ENCODE measurements at regions not wholly inside any gene's neighbourhood (a gene's known extent, or its start where the extent isn't known, plus 50 kb on each side); places are given as distances from the start of the nearest gene placed in this dataset.
A peak's percentile ranks its signal among the peaks of the same experiment; 100 is the strongest.

DNA sequence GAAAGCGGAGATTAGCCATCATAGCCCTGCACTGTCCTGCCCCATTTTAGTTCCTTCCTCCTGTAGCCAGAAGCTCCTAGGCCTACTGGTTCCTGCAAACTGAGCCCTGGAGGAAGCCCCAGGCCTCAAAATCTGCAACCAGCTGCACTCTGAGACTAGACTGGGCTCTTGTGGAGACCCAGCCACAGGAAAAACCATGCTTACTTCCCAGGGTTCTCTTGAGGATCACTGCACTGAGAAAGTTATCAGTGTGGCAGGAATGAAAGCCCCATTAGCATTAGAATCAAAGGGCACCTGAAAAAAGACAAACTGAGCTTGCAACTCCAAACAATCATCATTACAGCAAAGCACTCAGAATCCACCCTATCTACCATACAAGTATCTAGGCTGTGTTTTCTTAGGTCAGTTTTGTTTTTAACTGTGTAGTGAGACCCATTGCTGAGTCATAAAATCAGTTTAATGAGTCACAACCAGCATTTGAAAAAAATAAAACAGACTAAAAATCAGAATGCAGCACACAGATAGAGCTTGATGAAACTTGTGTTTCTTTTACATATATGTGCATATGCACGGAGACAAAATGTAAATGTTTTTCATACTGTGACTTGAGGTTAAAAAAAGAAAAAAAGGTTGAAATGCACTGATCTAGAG is 91.0 kb downstream of the UNC5CL start:
- peak; percentile 52 for DNase-seq (ENCODE audit: low read depth)
- H3K4me3 ChIP-seq (ENCODE audit: low read depth, low read length): no peak overlapping the region

DNA sequence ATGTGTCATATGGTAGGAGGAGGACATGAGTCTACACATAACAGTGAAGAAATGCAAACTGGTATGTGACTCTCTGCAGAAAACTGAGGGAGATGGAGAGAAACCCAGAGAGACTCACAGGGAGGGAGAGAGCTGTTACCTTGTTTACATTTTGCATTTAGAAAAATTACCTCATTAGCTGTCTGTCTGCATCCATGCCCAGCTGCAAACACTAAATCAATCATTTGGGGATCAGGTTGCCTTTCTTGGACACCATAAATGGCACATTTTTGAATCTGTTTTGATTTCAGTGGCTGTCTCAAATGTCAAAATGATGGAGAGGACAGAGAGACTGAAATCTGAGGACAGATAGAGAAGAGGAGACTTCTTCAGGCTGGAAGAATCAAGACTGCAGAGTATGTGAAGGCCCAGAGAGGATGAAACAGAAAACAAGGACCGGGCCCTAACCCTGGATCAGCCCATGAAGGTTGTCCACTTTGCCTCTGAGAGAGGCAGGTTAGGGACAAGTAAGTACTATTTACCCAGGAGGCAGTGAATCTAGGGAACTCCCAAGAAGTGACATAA is 92.2 kb downstream of the UNC5CL start:
- H3K4me3 ChIP-seq (ENCODE audit: low read depth, low read length): no peak overlapping the region
- DNase-seq (ENCODE audit: low read depth): no peak

DNA sequence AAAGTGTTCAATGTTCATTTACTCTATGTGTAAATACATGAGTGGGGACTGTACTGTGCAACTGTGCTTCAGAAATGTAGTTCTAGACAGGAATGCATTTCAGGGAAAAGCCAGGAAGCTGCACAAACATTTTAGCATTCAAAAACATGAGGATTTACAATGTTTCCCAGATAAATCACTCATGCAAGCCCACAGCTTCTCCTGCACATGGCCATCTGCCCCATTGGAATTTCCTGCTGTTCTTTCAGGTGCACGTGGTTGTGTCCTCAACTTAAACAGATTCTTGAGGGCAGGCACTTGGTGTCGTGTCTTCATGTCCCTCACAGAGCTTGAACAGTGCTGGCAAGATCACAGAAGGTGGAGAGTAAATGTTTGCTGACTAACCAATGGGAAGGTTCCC is 101.5 kb downstream of the UNC5CL start:
- no peak for DNase-seq (ENCODE audit: low read depth)

DNA sequence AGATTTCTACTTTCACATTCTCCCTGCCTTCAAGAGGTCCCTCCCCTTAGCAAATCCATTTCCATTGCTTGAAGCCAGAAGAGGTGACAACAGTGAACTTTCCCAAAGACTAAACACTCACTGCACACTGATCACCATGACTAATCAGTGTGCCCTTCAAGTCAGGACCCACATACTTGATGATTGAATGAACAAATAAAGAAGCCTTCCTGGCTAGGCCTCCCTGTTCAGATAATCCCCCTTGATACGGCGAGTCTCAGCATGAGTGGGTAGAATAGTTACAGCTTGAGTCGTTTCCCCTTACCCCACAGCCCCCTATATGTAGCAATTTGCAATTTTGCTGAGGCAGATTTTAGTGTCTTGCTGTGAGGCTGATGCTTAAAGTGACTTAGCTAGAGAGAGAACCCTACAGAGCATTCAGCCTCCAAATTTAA is 102.2 kb downstream of the UNC5CL start:
- peak; percentile 92 for DNase-seq (ENCODE audit: low read depth)
- H3K4me3 ChIP-seq (ENCODE audit: low read depth, low read length): no peak overlapping the region

More for the DNA sequence above, 101.5 kb downstream of the UNC5CL start:
- no peak overlapping the region for H3K4me3 ChIP-seq (ENCODE audit: low read depth, low read length)

DNA sequence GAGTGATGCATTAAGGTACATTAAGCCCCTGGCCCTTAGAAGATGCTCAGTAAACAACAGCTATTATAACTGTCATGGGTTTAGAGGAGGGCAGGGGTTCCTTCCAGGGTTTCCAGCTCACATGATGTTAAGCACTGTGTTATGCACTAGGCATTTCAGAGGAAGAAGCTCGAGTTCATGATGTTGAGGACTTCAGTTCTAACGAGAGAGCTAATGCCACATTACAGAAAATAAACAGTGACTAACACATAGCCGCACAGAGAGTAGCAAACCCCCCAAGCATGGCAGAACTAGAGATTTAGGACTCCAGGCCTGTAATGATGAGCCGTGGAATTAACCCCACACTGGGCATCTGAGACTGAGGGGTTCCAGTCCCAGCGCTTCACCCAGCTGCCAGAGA is 105.2 kb downstream of the UNC5CL start:
- no peak for DNase-seq (ENCODE audit: low read depth)

DNA sequence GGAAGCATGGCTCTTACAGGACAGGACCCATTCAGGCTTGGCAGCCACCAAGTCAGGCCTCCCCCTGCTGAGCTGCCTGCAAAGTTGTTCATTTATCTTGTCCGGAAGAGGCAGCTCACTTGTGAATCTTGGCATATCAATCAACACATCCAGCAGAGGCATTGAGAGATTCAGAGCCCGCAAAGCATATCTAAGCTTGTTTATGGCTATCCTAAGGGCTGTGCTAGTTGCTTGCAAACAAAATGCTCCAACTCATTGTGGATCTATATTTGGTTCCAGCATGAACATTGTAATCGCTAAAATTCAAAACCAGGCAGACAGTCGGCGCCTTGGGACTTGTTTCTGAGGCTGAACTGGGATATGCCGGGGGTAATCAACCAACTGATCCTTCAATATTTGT is 106.1 kb downstream of the UNC5CL start:
- no peak for DNase-seq (ENCODE audit: low read depth)
- no peak overlapping the region for H3K4me3 ChIP-seq (ENCODE audit: low read depth, low read length)

More for the DNA sequence above, 105.2 kb downstream of the UNC5CL start:
- H3K4me3 ChIP-seq (ENCODE audit: low read depth, low read length): no peak overlapping the region

DNA sequence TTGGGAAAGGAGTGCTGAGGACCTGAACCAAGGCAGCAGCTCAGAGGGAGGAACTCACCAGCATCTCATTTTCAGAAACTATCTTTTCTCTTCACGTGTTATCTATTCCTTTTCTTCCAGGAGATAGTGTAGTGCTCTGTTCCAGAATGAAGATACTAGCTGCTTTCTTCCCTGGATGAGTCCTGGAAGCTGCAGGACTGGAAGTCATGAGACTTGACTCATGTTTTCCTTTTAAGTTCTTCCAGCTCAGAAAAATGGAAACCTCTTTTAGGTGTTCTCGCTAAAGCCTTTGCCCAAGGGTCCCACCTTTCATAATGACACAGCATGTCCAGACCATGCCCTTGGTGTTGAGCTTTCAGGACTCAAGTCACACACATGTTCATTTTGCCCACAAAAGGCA is 106.7 kb downstream of the UNC5CL start:
- no peak overlapping the region for H3K4me3 ChIP-seq (ENCODE audit: low read depth, low read length)
- DNase-seq (ENCODE audit: low read depth): no peak

DNA sequence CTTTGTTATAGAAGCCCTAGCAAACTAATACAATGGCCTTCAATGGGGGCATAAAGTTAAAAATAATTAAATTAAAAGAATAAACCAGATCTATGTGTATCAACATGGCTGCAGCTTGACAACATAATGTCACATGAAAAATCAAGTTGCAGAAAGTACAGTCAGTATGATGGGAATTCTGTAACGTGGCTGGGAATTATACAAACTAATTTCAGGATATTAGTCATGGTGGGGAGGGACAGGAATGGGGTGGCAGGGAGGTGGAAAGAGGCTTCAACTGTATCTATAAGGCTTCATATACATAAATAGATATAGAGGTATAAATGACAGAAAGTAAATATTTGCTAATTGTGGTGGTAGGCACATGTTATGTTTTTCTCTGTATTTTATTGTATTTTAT is 107.1 kb downstream of the UNC5CL start:
- no peak for DNase-seq (ENCODE audit: low read depth)
- no peak overlapping the region for H3K4me3 ChIP-seq (ENCODE audit: low read depth, low read length)

DNA sequence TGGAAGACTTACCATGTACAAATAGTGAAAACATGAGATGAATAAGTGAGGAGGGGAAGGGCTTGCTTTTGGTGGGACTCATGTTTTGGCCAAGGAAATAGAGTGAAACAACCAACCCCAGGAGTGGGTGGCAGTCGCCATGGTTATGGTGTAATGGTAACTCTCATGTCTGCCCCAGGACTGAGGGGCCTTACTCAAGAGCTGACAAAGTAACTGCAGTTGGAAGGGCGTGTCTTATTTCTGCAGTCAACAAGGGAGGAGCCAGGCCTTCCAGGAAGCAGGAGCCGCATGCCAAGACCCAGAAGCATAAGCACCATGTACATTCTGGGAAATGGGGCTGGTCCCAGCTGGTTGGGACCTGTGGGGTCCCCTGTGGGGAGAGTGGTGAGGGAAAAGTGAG is 108.5 kb downstream of the UNC5CL start:
- no peak overlapping the region for H3K4me3 ChIP-seq (ENCODE audit: low read depth, low read length)
- DNase-seq (ENCODE audit: low read depth): no peak

DNA sequence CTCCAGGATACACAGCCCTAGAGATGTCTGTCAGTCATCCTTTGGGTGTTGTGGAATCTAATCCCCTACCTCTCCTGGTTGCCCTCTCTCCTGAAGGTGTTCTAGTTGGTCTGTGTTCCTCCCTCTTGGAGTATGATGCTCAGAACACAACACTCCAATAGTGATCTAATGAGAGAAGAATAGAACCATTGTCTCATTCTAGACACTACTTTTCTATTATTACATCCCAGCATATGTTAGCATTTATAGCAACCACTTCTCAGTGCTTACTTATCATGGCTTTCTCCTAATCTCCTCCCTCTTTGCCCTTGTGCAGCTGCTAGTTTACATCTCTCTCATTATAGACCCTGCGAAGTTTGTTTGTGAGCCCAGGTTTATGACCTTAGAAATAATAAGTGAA is 109.0 kb downstream of the UNC5CL start:
- no peak for DNase-seq (ENCODE audit: low read depth)
- H3K4me3 ChIP-seq (ENCODE audit: low read depth, low read length): no peak overlapping the region

DNA sequence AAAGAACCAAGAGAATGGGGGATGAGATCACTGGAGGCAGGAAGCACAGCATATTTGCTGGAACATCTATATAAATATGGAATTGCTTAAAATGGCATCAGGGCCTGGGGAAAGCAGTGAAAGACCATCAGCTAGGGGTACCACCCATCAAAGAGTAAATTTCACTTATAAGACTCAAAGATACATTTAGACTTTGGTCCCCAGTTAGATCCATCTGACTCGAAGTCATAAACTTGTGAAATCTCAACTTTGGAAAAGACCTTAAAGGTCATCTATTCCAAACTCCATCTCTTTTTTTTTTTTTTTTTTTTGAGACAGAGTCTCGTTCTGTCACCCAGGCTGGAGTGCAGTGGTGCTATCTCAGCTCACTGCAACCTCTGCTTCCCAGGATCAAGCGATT is 109.8 kb downstream of the UNC5CL start:
- no peak overlapping the region for H3K4me3 ChIP-seq (ENCODE audit: low read depth, low read length)
- DNase-seq (ENCODE audit: low read depth): no peak

DNA sequence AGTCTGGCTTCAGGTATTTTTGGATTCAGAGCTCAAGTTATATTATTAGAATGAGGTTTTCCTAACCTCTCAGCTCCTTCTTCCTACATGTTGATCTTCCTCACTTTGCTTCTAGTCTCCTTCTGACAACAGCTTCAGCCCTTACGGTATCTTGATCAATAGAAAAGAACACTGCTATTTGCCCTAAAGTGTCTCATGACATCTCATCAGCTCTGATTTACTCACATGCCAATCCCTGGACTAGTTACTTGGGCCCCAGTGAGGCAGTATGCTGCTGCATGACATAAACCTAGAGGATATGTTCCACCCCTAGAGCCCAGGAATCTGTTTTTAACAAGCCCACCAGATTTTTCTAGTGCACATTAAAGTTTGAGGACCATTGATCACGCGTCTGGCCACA is 110.3 kb downstream of the UNC5CL start:
- H3K4me3 ChIP-seq (ENCODE audit: low read depth, low read length): no peak overlapping the region
- DNase-seq (ENCODE audit: low read depth): no peak

DNA sequence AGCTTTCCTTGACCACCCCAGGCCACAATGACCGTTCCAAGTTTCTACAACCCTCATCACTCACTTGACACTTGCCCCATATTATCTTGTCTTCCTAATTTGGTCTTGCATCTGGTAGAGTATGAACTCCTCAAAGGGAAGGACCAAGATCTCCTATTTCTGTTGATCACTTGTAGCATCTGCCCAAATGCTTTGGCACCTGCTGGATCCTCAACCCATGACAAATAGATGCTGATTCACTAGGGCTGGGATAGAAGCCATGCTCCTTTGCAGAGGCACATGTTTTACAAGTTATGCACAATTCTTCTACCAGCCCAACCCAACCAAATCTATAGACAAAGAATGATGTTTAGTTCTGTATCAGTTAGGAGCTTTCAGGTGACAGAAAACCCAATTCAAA is 110.7 kb downstream of the UNC5CL start:
- H3K4me3 ChIP-seq (ENCODE audit: low read depth, low read length): no peak overlapping the region
- DNase-seq (ENCODE audit: low read depth): no peak

DNA sequence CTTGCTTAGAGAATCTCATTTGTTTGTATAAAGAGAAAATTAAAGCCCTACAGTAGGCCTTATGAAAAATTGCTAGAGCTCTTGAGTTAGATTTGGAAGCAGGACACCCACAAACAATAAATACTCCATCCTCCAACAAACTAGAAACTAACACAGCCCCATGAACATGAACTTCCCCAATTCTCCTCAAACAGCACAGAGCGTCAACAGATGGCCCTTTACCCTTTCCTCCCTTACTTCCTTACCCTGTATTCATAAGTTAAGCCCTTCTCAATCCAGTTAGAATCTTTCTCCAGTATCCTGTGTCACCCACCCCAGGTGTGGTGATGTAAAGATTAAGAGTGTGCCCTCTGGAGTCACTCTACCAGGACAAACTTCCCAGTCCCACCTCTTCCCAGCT is 113.7 kb downstream of the UNC5CL start:
- DNase-seq (ENCODE audit: low read depth): no peak
- H3K4me3 ChIP-seq (ENCODE audit: low read depth, low read length): no peak overlapping the region

DNA sequence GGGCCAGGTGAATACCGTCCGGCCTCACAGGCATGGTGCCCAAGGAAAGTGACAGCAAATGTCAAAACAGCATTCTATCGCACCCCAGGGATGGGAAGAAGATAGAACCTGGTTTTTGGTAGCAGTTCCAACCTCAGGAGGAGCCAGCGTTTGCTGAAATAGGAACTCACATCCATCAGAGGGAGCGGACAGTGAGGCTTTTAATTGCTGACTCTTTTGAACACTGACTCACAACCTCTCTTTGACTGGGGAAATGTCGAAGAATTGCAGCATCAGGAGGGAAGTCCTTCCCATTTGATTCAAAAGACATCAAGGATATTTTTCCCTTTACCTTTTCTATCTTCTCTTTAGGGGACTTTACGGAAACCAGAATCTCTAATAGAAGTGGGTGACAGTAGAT is 114.2 kb downstream of the UNC5CL start:
- no peak overlapping the region for H3K4me3 ChIP-seq (ENCODE audit: low read depth, low read length)
- DNase-seq (ENCODE audit: low read depth): no peak

DNA sequence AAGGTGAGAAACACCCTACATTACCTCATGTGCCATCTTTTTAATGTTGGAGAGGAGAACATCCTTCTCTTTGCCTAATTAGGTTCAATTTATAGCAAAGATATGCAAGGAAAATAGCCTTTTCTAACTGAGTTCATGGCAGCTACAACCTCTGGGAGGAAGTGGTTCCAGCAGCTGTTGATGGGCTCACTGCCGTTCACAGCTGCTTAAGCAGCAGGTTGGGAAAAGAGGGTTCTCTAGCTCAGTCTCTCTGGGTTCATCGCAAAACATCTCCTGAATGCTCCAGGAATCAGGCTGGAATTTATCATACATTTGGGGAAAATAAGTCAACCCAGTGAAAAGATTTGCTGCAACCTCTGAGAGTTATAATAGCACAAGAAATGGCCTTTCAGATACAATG is 115.1 kb downstream of the UNC5CL start:
- no peak overlapping the region for H3K4me3 ChIP-seq (ENCODE audit: low read depth, low read length)
- DNase-seq (ENCODE audit: low read depth): no peak

DNA sequence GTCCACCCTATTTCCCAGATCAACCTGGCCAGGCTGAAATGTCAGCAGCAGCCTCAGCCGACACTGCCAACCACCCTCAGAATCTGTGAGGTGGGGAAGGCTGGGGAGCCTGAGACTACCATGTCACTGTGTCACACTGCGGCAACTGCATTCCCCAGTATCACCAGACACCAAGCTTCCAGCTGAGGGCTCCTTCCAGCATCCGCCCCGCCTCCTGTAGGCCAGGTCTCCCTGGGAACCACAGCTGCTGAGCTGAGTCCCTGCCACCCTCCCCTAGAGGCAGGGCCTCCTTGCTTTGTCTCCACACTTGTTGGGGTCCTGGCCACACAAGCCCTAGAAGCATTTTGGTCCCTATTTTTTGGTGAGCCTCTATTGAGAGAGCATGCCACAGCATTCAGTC is 115.7 kb downstream of the UNC5CL start:
- no peak for DNase-seq (ENCODE audit: low read depth)
- H3K4me3 ChIP-seq (ENCODE audit: low read depth, low read length): no peak overlapping the region

DNA sequence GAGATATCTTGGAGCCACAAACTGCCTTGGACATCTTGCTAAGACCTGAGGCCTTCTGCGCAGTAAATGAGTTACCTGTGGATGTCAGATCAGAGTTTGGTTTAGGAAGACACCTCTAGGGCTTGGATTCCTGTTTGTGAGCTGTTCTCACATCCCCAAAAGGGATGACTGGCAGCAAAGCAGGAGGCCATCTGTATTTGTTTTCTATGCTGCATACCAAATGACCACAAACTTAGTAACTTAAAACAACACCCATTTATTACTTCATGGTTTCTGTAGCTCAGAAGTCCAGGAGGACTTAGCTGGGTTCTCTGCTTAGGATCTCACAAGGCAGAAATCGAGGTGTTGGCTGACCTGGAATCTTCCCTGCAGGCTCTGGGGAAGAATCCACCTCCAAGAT is 116.7 kb downstream of the UNC5CL start:
- no peak overlapping the region for H3K4me3 ChIP-seq (ENCODE audit: low read depth, low read length)
- DNase-seq (ENCODE audit: low read depth): no peak

DNA sequence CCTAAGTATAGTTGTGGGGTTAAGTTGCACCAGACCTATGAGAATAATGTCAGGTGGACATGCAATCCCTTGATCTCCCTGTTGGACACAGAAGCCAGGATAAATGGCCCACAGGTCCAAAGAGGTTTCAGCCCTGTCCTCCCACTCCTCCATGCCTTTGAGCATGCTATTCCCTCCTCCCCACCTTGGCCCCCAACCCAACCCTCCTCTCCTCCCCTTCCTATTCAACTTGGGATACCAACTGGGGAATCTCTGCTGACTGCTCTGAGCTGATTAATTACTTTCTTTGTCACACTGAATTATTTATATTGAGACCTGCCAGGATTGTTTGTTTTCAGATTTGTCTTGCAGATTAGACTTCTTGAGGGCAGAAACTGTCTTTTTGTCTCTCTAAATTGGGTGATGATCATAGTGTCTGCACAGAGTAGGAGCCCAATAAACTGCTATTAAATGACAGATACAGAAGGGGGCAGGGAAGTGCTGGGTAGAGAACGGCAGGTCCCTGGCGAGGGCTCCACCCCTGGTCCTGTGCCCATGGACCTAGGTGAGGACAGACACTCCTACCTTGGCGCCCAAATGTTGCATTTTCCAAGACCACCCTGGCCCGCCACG is 120.9 kb downstream of the UNC5CL start:
- no peak overlapping the region for H3K4me3 ChIP-seq (ENCODE audit: low read depth, low read length)
- no peak for DNase-seq (ENCODE audit: low read depth)

DNA sequence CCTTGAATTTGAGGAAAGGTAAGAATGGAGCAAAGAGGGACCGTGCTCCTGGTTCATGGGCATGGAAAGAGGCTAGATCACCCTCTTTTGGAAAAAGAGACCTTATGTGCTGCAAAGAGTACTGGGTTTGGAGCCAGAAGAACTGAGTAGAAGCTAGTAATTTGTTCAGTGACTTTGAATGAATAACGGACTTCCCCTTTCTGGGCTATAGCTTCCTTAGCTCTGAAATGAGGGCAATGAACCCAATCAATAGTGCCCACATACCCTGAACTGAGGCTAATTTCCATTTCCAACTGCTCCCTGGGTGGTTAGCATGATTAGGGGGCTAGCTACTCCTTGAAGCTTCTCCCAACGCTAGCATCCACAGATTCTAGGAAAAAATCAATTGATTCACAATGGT is 121.4 kb downstream of the UNC5CL start:
- no peak for DNase-seq (ENCODE audit: low read depth)
- H3K4me3 ChIP-seq (ENCODE audit: low read depth, low read length): no peak overlapping the region

DNA sequence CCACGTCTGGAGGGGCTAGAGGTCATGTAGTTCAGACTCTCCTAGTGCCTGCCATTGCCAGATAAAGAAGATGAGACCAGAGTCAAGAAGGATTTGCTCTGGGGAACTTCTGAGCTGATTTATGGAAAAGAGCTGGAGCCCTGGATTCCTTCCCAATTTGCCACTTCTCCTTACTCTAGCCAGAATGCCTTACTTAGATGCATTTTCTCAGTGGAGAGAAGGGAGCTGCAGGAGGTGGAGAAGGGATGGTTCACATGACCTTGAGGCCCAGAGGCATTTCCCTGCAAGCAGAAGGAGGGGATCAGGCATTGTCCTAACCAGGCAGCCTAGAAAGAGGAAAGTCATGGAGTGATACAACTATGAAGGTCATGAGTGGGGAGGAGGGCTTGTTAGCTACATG is 122.2 kb downstream of the UNC5CL start:
- DNase-seq (ENCODE audit: low read depth): no peak
- H3K4me3 ChIP-seq (ENCODE audit: low read depth, low read length): no peak overlapping the region

Measured in skeletal muscle cell (primary cell).